MM.1S (cell line): ENCODE measurements at regions not wholly inside any gene's neighbourhood (a gene's known extent, or its start where the extent isn't known, plus 50 kb on each side); places are given as distances from the start of the nearest gene placed in this dataset.

Source experiments
- EZH2 ChIP-seq: fragments of 300-600 bp; sonication (generic); optimal IDR thresholded peaks from 2 replicates; pipeline ENCODE3; 2017; ENCODE audit warnings: low read depth, mild to moderate bottlenecking, antibody characterized with exemption, low read length, mixed read lengths
- EZH2phosphoT487 ChIP-seq: fragments of 300-600 bp; sonication (generic); IDR thresholded peaks from 2 replicates; pipeline ENCODE4 v1.6.1; 2018; ENCODE audit warnings: antibody characterized with exemption, low read length
- TF ChIP-seq, protein P1 (sequence below): fragments of 300-600 bp; sonication (generic); IDR thresholded peaks from 2 replicates; pipeline ENCODE4 v1.5.1; 2016; ENCODE audit warnings: antibody characterized with exemption, low read length, mixed read lengths

DNA sequence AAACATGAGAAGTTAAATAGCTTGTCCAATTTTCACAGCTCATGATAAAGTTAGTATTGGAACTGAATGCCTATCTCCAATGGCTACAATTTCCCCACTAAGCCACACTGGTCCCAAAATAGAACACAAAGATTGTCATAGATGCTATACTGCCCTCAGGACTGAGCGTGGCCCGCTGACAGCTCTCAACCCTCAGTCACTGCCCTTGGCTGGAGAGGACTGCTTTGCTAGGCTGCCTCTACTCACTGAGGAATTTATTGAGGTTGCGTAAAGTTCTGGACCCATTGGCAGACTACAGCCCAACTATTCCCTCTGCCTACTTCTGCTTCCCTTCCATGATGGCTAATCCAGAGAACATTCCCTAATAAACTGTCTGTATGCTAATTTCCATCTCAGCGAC lies 165.5 kb upstream of the BET1 start:
- TF ChIP-seq, protein P1, sequence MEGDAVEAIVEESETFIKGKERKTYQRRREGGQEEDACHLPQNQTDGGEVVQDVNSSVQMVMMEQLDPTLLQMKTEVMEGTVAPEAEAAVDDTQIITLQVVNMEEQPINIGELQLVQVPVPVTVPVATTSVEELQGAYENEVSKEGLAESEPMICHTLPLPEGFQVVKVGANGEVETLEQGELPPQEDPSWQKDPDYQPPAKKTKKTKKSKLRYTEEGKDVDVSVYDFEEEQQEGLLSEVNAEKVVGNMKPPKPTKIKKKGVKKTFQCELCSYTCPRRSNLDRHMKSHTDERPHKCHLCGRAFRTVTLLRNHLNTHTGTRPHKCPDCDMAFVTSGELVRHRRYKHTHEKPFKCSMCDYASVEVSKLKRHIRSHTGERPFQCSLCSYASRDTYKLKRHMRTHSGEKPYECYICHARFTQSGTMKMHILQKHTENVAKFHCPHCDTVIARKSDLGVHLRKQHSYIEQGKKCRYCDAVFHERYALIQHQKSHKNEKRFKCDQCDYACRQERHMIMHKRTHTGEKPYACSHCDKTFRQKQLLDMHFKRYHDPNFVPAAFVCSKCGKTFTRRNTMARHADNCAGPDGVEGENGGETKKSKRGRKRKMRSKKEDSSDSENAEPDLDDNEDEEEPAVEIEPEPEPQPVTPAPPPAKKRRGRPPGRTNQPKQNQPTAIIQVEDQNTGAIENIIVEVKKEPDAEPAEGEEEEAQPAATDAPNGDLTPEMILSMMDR = no peak
- TF ChIP-seq EZH2phosphoT487 (no peak), EZH2 (no peak)
